IPS DF 19.7 (cell line): ENCODE measurements at regions not wholly inside any gene's neighbourhood (a gene's known extent, or its start where the extent isn't known, plus 50 kb on each side); places are given as distances from the start of the nearest gene placed in this dataset.

ENCODE experiments used
- DNase-seq: peaks from one replicate; pipeline ENCODE4 v3.0.0-alpha.2; 2013; ENCODE audit warnings: low read depth, low spot score

DNA sequence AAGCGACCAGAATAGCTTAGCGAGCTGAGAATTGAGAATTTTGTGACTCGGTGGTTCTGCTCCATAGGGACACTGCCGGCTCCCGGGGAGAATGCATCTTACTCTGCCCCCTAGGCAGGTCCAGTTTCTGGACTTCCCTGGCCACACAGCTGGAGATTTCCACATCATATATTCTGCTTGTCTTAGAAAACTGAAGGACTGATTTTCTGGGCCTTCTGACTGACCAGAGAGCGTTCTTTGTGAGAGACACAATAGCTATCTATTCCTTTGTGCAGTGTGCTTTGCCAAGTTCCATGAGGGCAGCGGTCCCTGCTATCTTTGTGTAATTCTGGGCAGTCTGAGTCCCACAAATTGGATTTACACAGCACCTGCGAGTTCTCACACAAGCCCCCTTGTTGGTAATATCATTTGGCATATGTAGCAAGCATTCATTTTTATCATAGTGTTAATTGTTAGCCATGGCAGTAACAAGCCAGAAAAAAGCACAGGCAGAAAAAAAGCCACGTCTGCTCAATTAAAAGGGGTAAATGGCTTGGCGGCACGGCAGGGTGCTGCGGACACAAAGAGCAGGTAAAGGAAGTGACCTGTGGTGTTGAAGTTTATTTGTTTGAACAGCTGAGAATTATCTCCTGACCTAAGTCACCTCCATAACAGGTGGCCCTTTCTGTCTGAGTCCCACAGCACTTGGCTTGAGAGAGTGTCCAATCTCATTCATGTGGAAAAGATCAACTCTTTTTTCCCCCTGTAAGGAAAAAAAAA, 688.7 kb downstream of the TUSC7 start:
- peak; percentile 75 for DNase-seq

DNA sequence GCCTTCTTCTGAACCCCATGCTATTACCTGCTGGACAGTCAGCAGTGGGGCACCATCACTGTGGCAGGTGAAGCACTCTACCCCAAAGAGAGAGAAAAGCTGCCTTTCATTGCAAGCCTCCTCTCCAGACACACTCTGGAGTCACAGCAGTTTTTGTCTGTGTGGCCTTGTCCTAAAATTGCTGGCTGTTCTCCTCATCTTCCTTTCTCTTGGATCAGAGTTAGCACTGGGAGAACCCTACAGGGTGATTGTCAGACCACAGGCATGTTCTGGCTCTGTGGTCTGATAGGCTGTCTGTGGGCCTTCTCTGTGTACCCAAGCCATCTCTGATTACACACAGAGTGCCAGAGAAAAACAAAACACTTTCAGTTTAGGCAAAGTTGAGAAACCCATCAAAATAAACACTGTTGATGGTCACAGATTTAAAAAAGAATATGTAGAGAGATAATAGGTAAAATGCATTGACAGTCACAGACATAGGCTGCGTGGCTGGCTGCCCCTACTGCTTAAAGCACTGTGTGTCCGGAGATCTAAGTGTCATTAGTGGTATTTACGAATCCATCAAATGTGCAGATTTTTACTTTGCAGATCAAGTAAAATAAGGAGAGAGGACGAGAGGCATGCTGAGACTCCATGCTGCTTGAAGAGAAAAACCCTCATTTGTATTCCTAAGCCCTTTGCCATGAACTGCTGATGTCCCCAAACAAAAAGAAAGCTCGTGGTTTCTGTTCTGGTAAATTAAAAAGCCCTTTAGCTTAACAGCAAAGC, 689.9 kb downstream of the TUSC7 start:
- DNase-seq, result peak; percentile 70

DNA sequence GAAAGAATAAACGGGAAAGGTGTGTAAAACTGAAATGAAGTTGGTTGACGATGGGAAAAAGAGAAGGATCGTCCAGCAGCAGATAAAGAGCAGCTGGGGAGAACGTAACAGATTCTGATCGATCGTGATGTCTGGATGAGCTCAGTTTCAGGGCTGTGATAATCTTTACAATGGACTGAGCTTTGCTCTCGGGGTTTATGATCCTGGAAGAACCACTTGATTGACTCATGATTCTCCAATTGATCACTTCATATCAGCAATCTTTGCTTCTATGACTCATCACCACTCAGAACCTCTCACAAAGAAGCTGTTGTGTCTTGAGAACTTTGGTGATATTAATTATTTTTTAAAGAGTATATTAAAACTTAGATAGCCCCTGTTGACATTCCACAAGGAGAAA, 690.7 kb downstream of the TUSC7 start:
- DNase-seq, result no peak

DNA sequence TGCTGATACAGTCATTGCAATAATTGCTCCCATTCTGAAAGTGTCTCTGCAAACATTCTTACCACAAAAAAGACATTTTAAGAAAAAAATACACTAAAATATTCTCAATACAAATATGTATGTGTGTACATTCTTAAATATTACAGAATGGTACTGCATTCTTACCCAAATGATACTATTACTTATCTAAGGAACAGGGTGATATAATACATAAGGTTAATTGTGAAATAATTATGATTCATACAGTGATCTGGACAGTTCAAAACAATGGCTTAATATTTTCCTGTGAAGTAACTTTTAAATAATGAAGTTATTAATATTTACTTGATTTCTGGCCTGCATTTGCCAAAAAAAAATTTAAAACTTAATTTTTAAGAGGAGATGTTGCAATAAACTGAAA, 694.6 kb downstream of the TUSC7 start:
- no peak for DNase-seq

DNA sequence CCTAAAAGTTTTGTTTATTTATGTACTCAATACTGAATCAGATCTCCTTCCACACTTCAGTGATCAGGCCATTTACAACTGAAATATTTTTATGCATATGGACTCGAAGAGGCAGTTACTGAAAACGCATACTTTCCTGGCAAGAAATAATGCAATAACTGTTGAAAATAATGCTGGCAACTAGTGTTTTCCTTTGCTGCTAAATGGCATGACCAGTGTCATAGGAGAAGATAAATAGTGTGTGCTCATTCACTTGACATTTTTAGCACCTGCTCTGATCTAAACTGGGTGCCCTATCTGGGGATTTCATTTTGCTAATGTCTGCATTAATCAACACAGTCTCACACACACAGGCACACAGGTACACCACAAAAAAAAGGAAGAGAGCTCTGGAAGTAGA, 695.2 kb downstream of the TUSC7 start:
- DNase-seq, result no peak

DNA sequence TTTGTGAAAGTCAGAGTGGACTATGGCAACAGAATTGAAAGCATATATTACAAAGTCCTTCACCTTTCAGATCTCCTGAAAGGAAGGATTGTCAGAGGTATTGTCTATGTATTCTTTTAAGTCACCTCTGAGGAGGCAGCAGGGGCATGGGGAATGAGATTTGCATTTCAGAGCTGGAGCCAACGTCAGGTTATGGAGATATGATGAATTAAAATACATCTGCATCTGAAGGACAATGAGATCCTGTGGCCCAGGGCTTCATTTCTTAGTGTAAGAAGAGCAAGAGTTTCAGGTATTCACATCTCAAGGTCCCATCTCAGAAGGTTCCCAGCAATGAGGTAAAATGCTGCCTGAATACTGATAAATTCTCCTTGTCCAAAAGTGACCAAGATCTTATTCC, 695.8 kb downstream of the TUSC7 start:
- no peak for DNase-seq

DNA sequence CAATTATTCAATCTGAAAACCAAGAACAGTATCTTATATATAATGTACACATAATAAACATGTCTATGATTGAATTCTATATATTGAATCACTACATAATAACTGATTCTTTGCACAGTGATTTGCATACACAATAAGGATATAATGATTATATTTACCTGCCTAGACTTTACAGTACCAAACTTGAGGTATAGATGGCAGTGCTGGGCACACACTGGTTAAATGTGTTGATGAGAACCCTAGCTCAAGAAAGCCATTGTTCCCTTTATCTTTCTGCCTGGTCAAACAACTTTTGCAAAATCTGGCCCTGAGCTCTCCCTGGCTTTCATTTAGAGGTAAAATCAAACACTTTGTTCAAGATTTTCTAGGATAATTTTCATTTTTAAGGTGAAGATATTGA, 697.7 kb downstream of the TUSC7 start:
- DNase-seq, result no peak

DNA sequence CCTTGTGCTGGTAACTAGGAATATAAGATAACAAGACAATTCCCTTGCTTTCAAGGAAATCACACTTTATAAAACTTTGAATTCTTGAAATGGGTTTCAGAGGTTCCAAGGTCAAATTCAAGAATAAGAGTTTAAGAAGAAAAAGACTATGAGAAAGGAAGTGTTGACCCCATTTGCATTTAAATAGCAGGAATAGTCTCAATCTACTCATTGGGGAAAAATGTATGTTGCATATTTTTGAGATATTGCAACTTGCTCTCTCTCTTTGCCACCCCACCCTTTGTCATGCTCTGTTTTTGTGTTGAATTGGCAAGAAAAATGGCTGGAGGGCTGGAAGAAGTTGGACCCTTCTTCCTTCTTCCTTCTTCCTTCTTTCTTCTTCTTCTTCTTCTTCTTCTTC, 699.2 kb downstream of the TUSC7 start:
- DNase-seq, result no peak

DNA sequence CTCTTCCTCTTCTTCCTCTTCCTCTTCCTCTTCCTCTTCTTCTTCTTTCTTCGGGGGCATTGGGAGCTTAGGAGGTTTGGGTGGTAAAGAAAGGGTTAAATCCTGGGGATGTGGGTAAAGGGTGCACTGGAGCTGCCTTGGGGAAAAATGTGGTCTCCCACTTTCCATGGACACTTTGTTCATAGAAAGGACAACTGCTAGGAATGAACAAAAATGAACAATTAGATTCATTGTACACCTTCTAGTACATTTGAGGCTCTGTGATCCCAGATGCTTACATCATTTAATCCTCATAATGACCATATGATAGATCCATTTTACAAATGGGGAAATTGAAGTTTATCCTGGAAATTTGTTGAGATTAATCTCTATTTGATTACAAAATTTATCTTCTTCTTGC, 699.7 kb downstream of the TUSC7 start:
- DNase-seq, result no peak

DNA sequence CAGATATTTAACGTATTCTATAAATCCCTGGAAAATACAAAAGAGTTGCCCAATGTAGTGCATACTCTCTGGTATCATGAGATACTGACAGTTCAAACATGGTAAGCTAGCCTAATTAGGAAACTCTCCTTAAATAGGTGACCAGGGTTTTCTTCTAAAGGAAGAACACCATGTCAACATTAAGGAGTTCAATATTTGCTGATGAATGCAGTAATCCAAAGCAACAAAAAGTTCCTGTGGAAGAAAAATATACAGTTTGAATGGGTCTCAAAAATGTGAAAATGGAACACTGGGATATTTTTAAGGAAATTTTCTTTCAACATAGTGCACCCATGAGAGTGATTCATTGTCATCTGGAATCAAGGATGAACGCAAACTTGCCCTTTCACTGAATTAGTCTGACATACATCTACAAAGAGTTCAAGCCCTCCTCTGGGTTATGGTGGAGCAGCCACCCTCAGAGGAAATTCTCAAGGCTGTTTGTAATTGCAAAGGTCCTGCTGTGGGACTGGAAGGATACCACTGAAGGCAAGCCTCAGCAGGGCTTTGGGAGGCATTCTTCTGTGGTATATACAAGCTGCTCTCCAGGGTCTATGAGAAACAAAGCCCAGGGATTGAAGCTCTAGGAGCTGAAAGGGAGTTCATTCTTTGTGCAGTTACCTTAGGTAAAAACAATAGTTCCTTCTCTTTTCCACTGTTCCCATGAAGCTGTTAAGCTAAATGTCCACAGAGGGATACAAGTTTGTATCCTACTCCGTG, 700.3 kb downstream of the TUSC7 start:
- DNase-seq, result no peak

DNA sequence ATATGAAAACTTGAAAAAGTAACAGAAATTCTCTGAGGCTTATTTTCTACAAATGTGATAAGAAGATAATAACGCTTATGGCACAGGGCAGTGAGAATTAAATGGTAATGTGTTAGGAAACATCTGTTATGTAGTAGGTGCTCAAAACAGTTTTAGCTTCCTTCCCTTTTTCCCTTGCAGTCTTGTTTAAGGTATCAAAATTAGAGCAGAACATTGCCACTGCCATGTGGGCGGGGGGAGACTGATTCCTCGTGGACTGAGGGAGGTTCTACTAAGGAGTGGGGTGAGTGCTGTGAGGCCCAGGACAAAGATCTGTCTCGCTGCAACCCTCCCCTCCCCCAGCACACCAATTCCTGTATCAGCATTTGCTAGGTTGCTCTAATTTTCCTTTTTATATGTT, 702.4 kb downstream of the TUSC7 start:
- DNase-seq, result no peak

DNA sequence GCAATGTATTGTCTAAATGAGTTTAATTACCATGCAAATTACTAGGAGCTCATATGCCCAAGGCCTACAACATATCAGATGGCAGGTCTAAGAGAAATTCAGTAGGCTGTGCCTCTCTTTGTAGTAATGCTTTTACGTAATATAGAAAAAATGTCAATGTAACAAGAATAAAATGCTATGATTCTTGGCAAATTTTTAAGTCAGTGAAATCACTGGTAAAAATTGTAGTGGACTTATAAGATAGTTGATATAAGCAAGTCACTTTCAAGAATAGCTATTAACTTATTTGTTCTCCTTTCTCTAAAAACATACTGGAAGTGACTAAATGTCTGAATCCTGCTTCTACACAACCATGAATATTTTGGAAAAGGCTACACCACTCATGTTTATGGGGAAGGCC, 707.8 kb downstream of the TUSC7 start:
- no peak for DNase-seq

DNA sequence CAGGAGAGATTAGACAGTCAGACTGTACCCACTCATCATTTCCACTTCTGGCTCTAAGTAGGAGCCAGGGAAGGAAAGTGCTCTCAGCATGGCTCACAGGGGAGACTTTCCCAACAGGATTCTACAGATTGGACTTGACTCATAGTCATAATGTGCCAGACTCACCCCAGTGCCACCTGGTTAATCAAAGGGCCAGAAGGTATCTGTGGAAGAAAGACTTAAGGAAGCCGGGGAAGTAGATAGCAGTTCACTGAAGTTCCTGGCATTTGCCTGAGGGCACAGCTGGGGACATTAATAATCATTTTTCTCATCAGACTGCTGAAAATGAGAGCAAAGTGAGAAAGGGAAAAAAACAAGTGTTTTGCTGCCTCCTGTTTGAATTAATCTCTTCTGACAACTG, 717.5 kb downstream of the TUSC7 start:
- DNase-seq, result no peak

DNA sequence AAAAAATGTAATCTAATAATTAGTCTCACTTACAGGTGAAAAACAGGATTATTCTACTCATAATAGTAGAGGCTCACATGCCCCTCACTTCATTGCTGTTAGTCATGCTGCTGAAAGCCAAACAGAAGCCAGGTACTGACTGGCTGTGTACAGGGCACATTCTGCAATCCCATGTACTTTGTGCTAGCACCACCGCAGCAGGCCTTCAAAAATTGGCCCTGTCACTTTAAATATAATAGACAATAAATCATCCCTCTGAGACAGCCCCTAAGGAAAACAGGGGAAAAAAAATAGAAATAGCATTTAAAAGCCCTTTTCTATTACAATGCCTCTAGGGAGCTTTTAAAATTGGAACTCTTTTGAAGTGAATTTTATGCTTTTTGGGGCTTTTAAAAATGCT, 723.8 kb downstream of the TUSC7 start:
- no peak for DNase-seq

DNA sequence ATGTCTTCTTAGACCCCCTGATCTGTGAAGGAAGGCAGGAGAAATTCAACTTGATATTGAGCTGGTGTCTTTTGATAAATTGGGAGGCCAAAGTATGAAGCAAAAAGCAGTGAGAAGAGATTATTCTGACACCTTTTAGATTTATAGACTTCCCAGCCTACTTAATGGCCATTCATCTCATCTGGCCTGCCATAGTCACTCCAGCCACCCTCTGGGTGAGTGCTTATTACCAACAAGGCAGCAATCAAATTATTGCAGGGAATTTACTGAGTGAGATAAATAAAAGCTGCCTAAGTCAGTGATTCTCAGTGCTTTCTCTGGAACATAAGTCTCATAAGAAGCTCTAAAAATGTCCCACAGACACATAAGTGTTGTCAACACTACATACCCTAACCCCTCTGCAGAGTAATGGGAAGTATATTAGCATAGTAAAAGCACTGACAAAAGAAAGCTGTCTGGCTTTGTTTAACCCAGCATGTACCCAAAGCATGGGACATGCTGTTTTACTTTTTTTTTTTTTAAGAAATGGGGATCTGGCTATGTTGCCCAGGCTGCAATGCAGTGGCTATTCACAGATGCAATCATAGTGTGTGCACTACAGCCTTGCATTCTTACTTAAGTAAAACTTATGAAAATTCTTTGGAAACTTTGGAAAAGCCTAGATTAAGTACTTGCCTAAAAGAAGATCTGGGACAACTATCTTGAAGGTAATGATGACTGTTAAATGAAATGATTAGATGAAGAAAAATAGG, 725.3 kb downstream of the TUSC7 start:
- DNase-seq, result no peak

DNA sequence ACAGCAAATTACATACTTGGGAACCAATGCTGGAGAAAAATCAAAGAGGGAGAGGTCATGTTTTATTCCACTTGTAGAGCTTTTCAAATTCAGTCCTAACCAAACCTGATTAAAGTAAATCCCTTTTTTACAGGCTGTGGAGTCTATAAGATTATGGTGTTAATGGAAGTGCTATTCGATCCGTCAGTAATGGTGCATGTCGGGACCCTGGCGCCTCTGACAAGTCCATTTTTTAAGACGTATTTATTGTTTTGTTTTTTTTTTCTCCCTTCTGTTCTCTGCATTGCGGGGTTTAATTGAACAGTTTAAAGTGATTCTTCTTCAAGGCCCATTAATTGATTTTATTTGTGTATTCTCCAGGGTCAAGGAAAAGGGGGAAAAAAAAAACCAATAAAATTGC, 725.9 kb downstream of the TUSC7 start:
- no peak for DNase-seq

DNA sequence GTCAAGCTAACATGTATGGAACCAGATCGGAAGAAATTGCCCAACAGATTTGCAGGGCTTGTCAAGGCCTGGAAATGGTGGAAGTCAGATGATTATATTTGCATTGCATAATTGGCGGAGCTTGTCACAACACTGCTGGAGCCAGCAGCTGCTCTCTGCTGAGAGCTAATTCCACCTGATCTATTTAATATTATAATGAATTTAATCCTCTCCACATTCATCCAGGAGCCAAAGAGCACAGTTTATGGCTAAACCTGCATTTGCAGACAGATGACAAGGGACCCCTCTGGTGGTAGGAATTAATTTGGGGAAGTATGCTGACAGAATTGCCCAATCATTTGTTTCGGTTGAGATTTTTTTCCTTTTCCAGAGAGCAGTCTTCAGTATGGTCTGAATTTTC, 730.2 kb downstream of the TUSC7 start:
- no peak for DNase-seq

DNA sequence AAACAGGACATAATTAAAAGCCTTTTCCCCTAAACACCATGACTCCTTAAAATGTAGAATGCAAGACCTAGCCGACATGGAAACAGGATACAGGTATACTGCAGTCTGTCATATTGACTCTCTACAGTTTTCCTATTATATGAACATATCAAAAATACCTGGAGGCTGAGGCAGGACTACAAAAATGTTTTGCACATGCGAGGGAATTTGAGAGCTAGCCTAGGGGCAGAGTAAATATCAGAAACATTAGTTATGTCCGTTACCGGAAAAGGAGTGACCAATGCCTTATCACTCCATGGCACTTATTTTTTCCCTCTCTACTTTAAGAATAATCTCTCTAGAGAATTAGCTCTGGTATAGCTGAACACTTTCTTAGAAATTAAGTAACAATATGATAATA, 732.3 kb downstream of the TUSC7 start:
- no peak for DNase-seq

DNA sequence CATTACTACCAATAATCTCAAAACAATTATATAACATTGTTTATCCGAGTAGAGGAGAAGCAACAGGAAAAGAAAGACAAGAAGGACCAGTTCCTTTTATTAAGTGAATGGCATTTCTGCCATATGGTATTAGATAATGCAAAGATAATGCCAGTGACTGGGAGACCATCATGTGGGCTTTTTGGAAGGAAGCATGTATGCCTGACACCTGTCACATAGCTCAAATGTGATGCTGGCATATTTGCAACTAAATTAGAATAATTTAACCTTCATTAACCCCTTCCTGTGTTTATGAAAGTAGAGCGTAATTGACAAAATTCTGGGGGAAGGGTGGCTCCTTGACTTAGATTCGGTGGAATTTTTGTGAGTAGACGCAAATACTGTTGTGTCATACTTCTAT, 733.0 kb downstream of the TUSC7 start:
- DNase-seq, result no peak

DNA sequence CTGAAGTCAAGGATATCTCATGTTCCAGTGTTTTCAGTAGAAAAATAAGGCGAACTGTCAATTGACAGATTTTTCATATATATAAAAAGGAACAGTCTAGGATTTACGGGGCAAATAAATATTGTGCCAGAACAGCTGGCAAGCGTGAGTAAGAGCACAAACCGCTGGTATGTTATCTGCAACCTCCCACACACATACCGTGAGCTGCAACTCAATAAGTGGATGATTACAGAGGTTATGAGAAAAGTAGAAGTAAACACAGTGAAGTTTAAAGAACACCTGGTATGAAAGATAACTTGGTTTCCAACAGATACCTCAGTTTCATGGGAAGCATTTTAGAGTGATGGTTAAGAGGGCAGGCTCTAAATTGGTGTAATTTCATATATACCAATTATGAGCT, 733.4 kb downstream of the TUSC7 start:
- no peak for DNase-seq

DNA sequence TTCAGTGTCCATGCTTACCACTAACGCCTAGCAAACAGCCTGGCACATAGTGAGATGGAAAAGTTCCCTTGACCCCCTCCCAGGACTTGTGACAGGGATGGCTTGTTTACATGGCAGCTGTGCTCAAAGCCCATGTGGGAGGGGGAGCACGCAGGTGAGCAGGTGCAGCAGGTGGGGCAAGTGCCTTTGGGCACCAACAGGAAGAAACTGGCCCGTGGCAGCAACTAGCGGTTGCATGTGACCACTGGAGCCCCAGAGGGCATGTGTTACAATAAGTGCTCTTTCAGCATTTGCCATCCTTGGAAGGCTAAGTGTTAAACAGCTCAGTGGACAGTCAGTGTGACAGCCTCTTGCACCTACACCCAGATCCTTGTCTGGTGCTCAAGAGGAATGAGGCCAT, 734.6 kb downstream of the TUSC7 start:
- DNase-seq, result no peak

DNA sequence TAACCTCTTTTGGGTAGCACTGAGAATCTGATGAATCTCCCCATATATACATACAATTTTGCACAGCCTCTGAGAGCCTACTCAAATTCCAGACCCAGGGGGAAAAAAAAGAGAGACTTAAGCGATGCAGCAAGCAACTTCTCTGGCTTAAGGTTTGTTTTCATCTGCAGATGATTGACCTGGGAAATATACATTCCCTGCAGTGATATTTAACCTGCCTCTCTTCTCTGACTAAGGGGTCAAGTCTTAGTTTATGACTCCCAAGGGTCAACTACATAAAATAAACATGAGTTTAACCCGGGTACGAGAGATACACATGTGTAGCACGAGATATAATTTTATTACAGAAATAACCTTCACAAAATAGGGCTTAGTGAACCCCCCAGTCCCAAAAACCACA, 737.8 kb downstream of the TUSC7 start:
- DNase-seq, result no peak
